A549 (cell line): ENCODE measurements at regions not wholly inside any gene's neighbourhood (a gene's known extent, or its start where the extent isn't known, plus 50 kb on each side); places are given as distances from the start of the nearest gene placed in this dataset.

Source experiments
- ELK1 ChIP-seq: fragments of 150-350 bp; IDR thresholded peaks from 2 replicates; pipeline ENCODE4 v1.6.1; 2014; ENCODE audit warnings: low read depth, mild to moderate bottlenecking, low read length
- POLR2A ChIP-seq: IDR thresholded peaks from 2 replicates; pipeline ENCODE4 v1.6.1; 2012; ENCODE audit warnings: mild to moderate bottlenecking, low read length
- RCOR1 ChIP-seq: fragments of 150-350 bp; IDR thresholded peaks from 2 replicates; pipeline ENCODE4 v1.6.1; 2014; ENCODE audit warnings: antibody characterized with exemption, low read length, low read depth

- TF ChIP-seq POLR2A (no peak), RCOR1 (no peak), ELK1 (no peak)
Observed at GRCh38 chr14:56709201-56709600, 101.1 kb downstream of the OTX2 start.
